Vagina (tissue), 2 donors: ENCODE measurements at regions not wholly inside any gene's neighbourhood (a gene's known extent, or its start where the extent isn't known, plus 50 kb on each side); places are given as distances from the start of the nearest gene placed in this dataset.

Source experiments
- DNase-seq, 2 donors: peaks; one replicate each; pipeline ENCODE4 v3.0.0-alpha.2; 2017; ENCODE audit errors: extremely low spot score in 2 of 2
- H3K27ac ChIP-seq: fragments of 200-600 bp; sonication (generic); one replicate; pipeline ENCODE4 v1.5.1; 2019
- H3K27me3 ChIP-seq: fragments of 200-600 bp; sonication (generic); one replicate; pipeline ENCODE4 v1.5.1; 2019
- H3K36me3 ChIP-seq, 2 donors: fragments of 200-600 bp; sonication (generic); one replicate each; pipeline ENCODE4 v1.5.1; 2017 to 2019
- H3K4me1 ChIP-seq: fragments of 200-600 bp; sonication (generic); one replicate; pipeline ENCODE4 v1.5.1; 2019
- H3K4me3 ChIP-seq, 2 donors: fragments of 200-600 bp; sonication (generic); 1 replicate in 1 of 2; 2 replicates in 1 of 2; pipeline ENCODE4 v1.5.1; 2016 to 2019
- H3K9me3 ChIP-seq: fragments of 200-600 bp; sonication (generic); one replicate; pipeline ENCODE4 v1.5.1; 2019
- CTCF ChIP-seq, 3 experiments: fragments of 450-650 bp in 2 of 3; fragments of 200-600 bp in 1 of 3; sonication (generic) in 1 of 3; IDR thresholded peaks; one replicate each; pipeline ENCODE4 v1.5.1; 2017 to 2019; ENCODE audit warnings: antibody characterized with exemption in 3 of 3, mild to moderate bottlenecking in 2 of 3, moderate library complexity in 2 of 3
- POLR2A ChIP-seq, 2 donors: fragments of 450-650 bp; IDR thresholded peaks; one replicate each; pipeline ENCODE4 v1.6.1; 2017; ENCODE audit warnings: antibody characterized with exemption in 2 of 2, mild to moderate bottlenecking in 2 of 2, moderate library complexity in 2 of 2
- POLR2AphosphoS5 ChIP-seq, 2 donors: sonication (generic); formaldehyde crosslinking; IDR thresholded peaks; one replicate each; pipeline ENCODE4 v1.9.0; 2017; ENCODE audit warnings: antibody characterized with exemption in 2 of 2, mild to moderate bottlenecking in 2 of 2, low read depth in 1 of 2; ENCODE audit not compliant: insufficient read depth in 1 of 2
- intact Hi-C: fragments of 100-400 bp; cut with DNase I; formaldehyde crosslinking; loops from one replicate; pipeline ENCODE4 v1.15.1; 2023

GRCh38 chr5:91850031-91850430, 466.9 kb upstream of the ARRDC3 start:
- Histone ChIP-seq H3K27me3 (no peaks in the 10 kb centered on the region), H3K36me3 (no peaks in the 10 kb centered on the region), H3K4me1 (no peaks in the 10 kb centered on the region), H3K4me3 (no peak overlapping the region), H3K9me3 (no peaks in the 10 kb centered on the region), H3K27ac (no peak overlapping the region)
- intact Hi-C loops, result no loop called here
- TF ChIP-seq CTCF (IDR thresholded peaks at IDR 0.05), result no peak
- TF ChIP-seq POLR2AphosphoS5 (IDR thresholded peaks at IDR 0.05; ENCODE audit: insufficient read depth in 1 of 2, low read depth in 1 of 2), result no peak
- no peak for DNase-seq

- TF ChIP-seq CTCF (IDR thresholded peaks at IDR 0.05), result no peak
- no peak for TF ChIP-seq POLR2AphosphoS5 (IDR thresholded peaks at IDR 0.05; ENCODE audit: insufficient read depth in 1 of 2, low read depth in 1 of 2)
- TF ChIP-seq POLR2A (IDR thresholded peaks at IDR 0.05), result no peak
- DNase-seq, result no peak
- H3K4me3 ChIP-seq, result no peak overlapping the region
Measured at GRCh38 chr5:91849069-91849468, 466.0 kb upstream of the ARRDC3 start.

GRCh38 chr5:91848453-91848852, 465.3 kb upstream of the ARRDC3 start:
- Histone ChIP-seq H3K27me3 (no peaks in the 10 kb centered on the region), H3K4me3 (no peak overlapping the region), H3K36me3 (no peaks in the 10 kb centered on the region), H3K4me1 (no peaks in the 10 kb centered on the region), H3K9me3 (no peaks in the 10 kb centered on the region), H3K27ac (no peak overlapping the region)
- no peak for DNase-seq
- intact Hi-C loops, result no loop called here
- TF ChIP-seq CTCF (IDR thresholded peaks at IDR 0.05) (no peak), POLR2AphosphoS5 (IDR thresholded peaks at IDR 0.05; ENCODE audit: insufficient read depth in 1 of 2, low read depth in 1 of 2) (no peak), POLR2A (IDR thresholded peaks at IDR 0.05) (no peak)

More at GRCh38 chr5:91849069-91849468, 466.0 kb upstream of the ARRDC3 start:
- Histone ChIP-seq H3K4me1 (no peaks in the 10 kb centered on the region), H3K27me3 (no peaks in the 10 kb centered on the region), H3K27ac (no peak overlapping the region), H3K36me3 (no peaks in the 10 kb centered on the region), H3K9me3 (no peaks in the 10 kb centered on the region)
- intact Hi-C loops, result no loop called here

GRCh38 chr5:91841423-91841822, 458.3 kb upstream of the ARRDC3 start:
- TF ChIP-seq POLR2A (IDR thresholded peaks at IDR 0.05), result no peak
- TF ChIP-seq CTCF (IDR thresholded peaks at IDR 0.05), result no peak
- Histone ChIP-seq H3K4me3 (no peak overlapping the region), H3K27me3 (no peaks in the 10 kb centered on the region), H3K4me1 (no peaks in the 10 kb centered on the region), H3K9me3 (no peaks in the 10 kb centered on the region), H3K27ac (no peak overlapping the region), H3K36me3 (no peaks in the 10 kb centered on the region)
- intact Hi-C loops, result no loop called here
- DNase-seq, result no peak

- TF ChIP-seq POLR2A (IDR thresholded peaks at IDR 0.05) (no peak), POLR2AphosphoS5 (IDR thresholded peaks at IDR 0.05; ENCODE audit: insufficient read depth in 1 of 2, low read depth in 1 of 2) (no peak), CTCF (IDR thresholded peaks at IDR 0.05) (no peak)
- no peaks in the 10 kb centered on the region for H3K9me3 ChIP-seq
- H3K4me1 ChIP-seq, result no peaks in the 10 kb centered on the region
- H3K27me3 ChIP-seq, result no peaks in the 10 kb centered on the region
- H3K36me3 ChIP-seq, result no peaks in the 10 kb centered on the region
- H3K27ac ChIP-seq, result no peak overlapping the region
- DNase-seq, result no peak
- intact Hi-C loops, result no loop called here
- H3K4me3 ChIP-seq, result no peak overlapping the region
Measured at GRCh38 chr5:91840412-91840811, 457.3 kb upstream of the ARRDC3 start.
